A549 (cell line): ENCODE measurements at regions not wholly inside any gene's neighbourhood (a gene's known extent, or its start where the extent isn't known, plus 50 kb on each side); places are given as distances from the start of the nearest gene placed in this dataset.

Experiments used
- ATAC-seq, 2 experiments: fragments of 200-7000 bp in 1 of 2; fragments of >200 bp in 1 of 2; cut with Nextera tagmentation in 1 of 2; cut with Tn5 transposase in 1 of 2; 3 replicates each; pipeline versions ENCODE4 v1.8.0 to v1.9.1; 2018 to 2020; ENCODE audit warnings: mild to moderate bottlenecking in 1 of 2, moderate library complexity in 1 of 2
- CTCF ChIA-PET: fragments of 300-600 bp; sonication (Branson Sonifier 250); formaldehyde crosslinking; extraction: SDS; loops from one replicate; lab custom pipeline; 2021; ENCODE audit warnings: antibody characterized with exemption, inconsistent platforms; lab: Yijun Ruan, JAX
- POLR2A ChIA-PET: fragments of 350-600 bp; formaldehyde crosslinking; extraction: SDS; loops from one replicate; lab custom pipeline; 2021; ENCODE audit warnings: antibody characterized with exemption, inconsistent platforms; lab: Yijun Ruan, JAX
- DNase-seq, 2 experiments: peaks; one replicate each; pipeline versions ENCODE4 v3.0.0 to v3.0.0-alpha.2; 2011 to 2016; ENCODE audit warnings: low read depth in 1 of 2, low spot score in 1 of 2
- FAIRE-seq: peaks from 2 replicates; lab custom pipeline; 2011; peaks lifted over from hg19 to GRCh38; lab: Jason Lieb, UNC
- H3K27ac ChIP-seq, 2 experiments: fragments of >200 bp; sonication (Bioruptor Twin); formaldehyde crosslinking; 3 replicates each; pipeline ENCODE4 v1.5.1; 2016 to 2017
- H3K4me1 ChIP-seq: fragments of >200 bp; sonication (Bioruptor Twin); formaldehyde crosslinking; 3 replicates; pipeline ENCODE4 v1.6.1; 2016
- H3K4me2 ChIP-seq: fragments of >200 bp; sonication (Bioruptor Twin); formaldehyde crosslinking; 3 replicates; pipeline ENCODE4 v1.6.1; 2016
- H3K4me3 ChIP-seq: fragments of >200 bp; sonication (Bioruptor Twin); formaldehyde crosslinking; 3 replicates; pipeline ENCODE4 v1.5.1; 2016
- H3K9me3 ChIP-seq: fragments of >200 bp; sonication (Bioruptor Twin); formaldehyde crosslinking; 3 replicates; pipeline ENCODE4 v1.6.1; 2016
- BCL3 ChIP-seq: fragments of >200 bp; sonication (Bioruptor Twin); formaldehyde crosslinking; IDR thresholded peaks from 3 replicates; pipeline ENCODE4 v1.6.1; 2016
- BHLHE40 ChIP-seq: IDR thresholded peaks from 2 replicates; pipeline ENCODE4 v1.6.1; 2012; ENCODE audit warnings: low read depth, low read length, inconsistent platforms
- CBX8 ChIP-seq: fragments of 200-600 bp; sonication (generic); IDR thresholded peaks from 2 replicates; pipeline ENCODE4 v1.6.1; 2016
- CEBPB ChIP-seq, 2 experiments: fragments of >200 bp in 1 of 2; sonication (Bioruptor Twin) in 1 of 2; formaldehyde crosslinking in 1 of 2; IDR thresholded peaks; 2 replicates each; pipeline ENCODE4 v1.6.1; 2012 to 2016
- EHMT2 ChIP-seq: fragments of 200-600 bp; sonication (generic); IDR thresholded peaks from 2 replicates; pipeline ENCODE4 v1.6.1; 2016; ENCODE audit warnings: antibody characterized with exemption, low read depth, mild to moderate bottlenecking, moderate library complexity
- ELK1 ChIP-seq: fragments of 150-350 bp; IDR thresholded peaks from 2 replicates; pipeline ENCODE4 v1.6.1; 2014; ENCODE audit warnings: low read depth, mild to moderate bottlenecking, low read length
- ESRRA ChIP-seq: fragments of 150-350 bp; IDR thresholded peaks from 2 replicates; pipeline ENCODE4 v1.6.1; 2014; ENCODE audit warnings: mild to moderate bottlenecking, low read length, borderline replicate concordance
- FOSB ChIP-seq: fragments of 250-450 bp; sonication (Bioruptor Pico); IDR thresholded peaks from 2 replicates; pipeline ENCODE4 v1.5.0; 2020; ENCODE audit warnings: mild to moderate bottlenecking, moderate library complexity
- GATA3 ChIP-seq: IDR thresholded peaks from 2 replicates; pipeline ENCODE4 v1.6.1; 2012; ENCODE audit warnings: borderline replicate concordance
- HES2 ChIP-seq: fragments of >200 bp; sonication (Bioruptor Twin); formaldehyde crosslinking; IDR thresholded peaks from 2 replicates; pipeline ENCODE4 v1.6.1; 2016
- HEYL ChIP-seq: fragments of 250-450 bp; sonication (Bioruptor Pico); IDR thresholded peaks from 2 replicates; pipeline ENCODE4 v1.8.0; 2021; ENCODE audit warnings: mild to moderate bottlenecking, moderate library complexity
- MAFK ChIP-seq: fragments of 450-650 bp; IDR thresholded peaks from 2 replicates; pipeline ENCODE4 v1.6.1; 2014; ENCODE audit not compliant: partially characterized antibody
- MAZ ChIP-seq: fragments of 150-350 bp; IDR thresholded peaks from 2 replicates; pipeline ENCODE4 v1.6.1; 2014; ENCODE audit warnings: antibody characterized with exemption, low read depth, low read length, borderline replicate concordance
- MYC ChIP-seq: IDR thresholded peaks from 2 replicates; pipeline ENCODE4 v1.6.1; 2012; ENCODE audit warnings: mild to moderate bottlenecking, inconsistent platforms, low read length, improper control_type of control experiment, borderline replicate concordance
- NFE2L2 ChIP-seq: fragments of 150-350 bp; conservative IDR thresholded peaks from 2 replicates; pipeline ENCODE4 v1.6.1; 2014; ENCODE audit warnings: low read length
- NPAS2 ChIP-seq: fragments of 250-450 bp; sonication (Bioruptor Pico); IDR thresholded peaks from 2 replicates; pipeline ENCODE4 v1.8.0; 2022; ENCODE audit warnings: mild to moderate bottlenecking, moderate library complexity, borderline replicate concordance
- NR3C1 ChIP-seq: fragments of >200 bp; sonication (Bioruptor Twin); formaldehyde crosslinking; IDR thresholded peaks from 3 replicates; pipeline ENCODE4 v1.6.1; 2017
- POLR2AphosphoS2 ChIP-seq: conservative IDR thresholded peaks from 2 replicates; pipeline ENCODE4 v1.6.1; 2012; ENCODE audit warnings: low read length, improper control_type of control experiment, inconsistent platforms
- RAD21 ChIP-seq, 2 experiments: fragments of >200 bp in 1 of 2; sonication (Bioruptor Twin) in 1 of 2; formaldehyde crosslinking in 1 of 2; IDR thresholded peaks in 1 of 2; conservative IDR thresholded peaks in 1 of 2; 2 replicates in 1 of 2; 3 replicates in 1 of 2; pipeline ENCODE4 v1.6.1; 2012 to 2018; ENCODE audit warnings: inconsistent platforms in 1 of 2
- RCOR1 ChIP-seq: fragments of 150-350 bp; IDR thresholded peaks from 2 replicates; pipeline ENCODE4 v1.6.1; 2014; ENCODE audit warnings: antibody characterized with exemption, low read length, low read depth
- RNF2 ChIP-seq: fragments of 200-600 bp; sonication (generic); IDR thresholded peaks from 2 replicates; pipeline ENCODE4 v1.6.1; 2016; ENCODE audit warnings: low read depth, mild to moderate bottlenecking, antibody characterized with exemption, moderate library complexity, borderline replicate concordance
- ZC3H11A ChIP-seq: fragments of 450-650 bp; IDR thresholded peaks from 2 replicates; pipeline ENCODE4 v1.6.1; 2014; ENCODE audit warnings: antibody characterized with exemption, mild to moderate bottlenecking
- ZFP36 ChIP-seq: fragments of 450-650 bp; IDR thresholded peaks from 2 replicates; pipeline ENCODE4 v1.6.1; 2014; ENCODE audit warnings: borderline replicate concordance; ENCODE audit not compliant: partially characterized antibody
- ZNF302 ChIP-seq: fragments of 250-450 bp; sonication (Bioruptor Pico); IDR thresholded peaks from 2 replicates; pipeline ENCODE4 v1.9.0; 2021; ENCODE audit warnings: inconsistent platforms, mild to moderate bottlenecking, moderate library complexity
- WGBS: methylation state at CpG from one replicate; pipeline ENCODE4 v1.1.6; 2017; ENCODE audit errors: missing lambda C conversion rate; 5-methylcytosine and 5-hydroxymethylcytosine counted together

- ATAC-seq = no peak
- ChIA-PET POLR2A (no interaction called here), CTCF (interaction anchor here (1.4 kb wide), 1 partner anchor 13 kb away, joined by 4 read pairs; no protein-coding TSS in a partner anchor)
These were observed 392.8 kb downstream of the SEC23A start for GRCh38 chr14:38710196-38710595.

GRCh38 chr14:38705220-38705619, 397.8 kb downstream of the SEC23A start:
- FAIRE-seq = no peak
- CTCF ChIA-PET = no interaction called here
- Histone ChIP-seq H3K9me3 (no peaks in the 10 kb centered on the region), H3K4me3 (no peak overlapping the region), H3K4me2 (no peak overlapping the region), H3K27ac (no peak overlapping the region), H3K4me1 (no peaks in the 10 kb centered on the region)
- no peak for DNase-seq
- TF ChIP-seq ZFP36 = no peak
- no peak for TF ChIP-seq ELK1
- no peak for TF ChIP-seq CEBPB (IDR thresholded peaks at IDR 0.05)
- no peak for TF ChIP-seq BCL3
- no peak for TF ChIP-seq EHMT2
- no peak for TF ChIP-seq RCOR1
- no peak for TF ChIP-seq RNF2
- TF ChIP-seq ZC3H11A = no peak
- no peak for TF ChIP-seq MAZ
- no peak for TF ChIP-seq MAFK
- no peak for TF ChIP-seq POLR2AphosphoS2
- TF ChIP-seq FOSB = no peak
- TF ChIP-seq NPAS2 = no peak
- no peak for TF ChIP-seq NR3C1
- POLR2A ChIA-PET = no interaction called here
- ATAC-seq = no peak
- 71% methylated on average over 5 of the region's 5 CpGs for whole genome bisulfite sequencing

More at GRCh38 chr14:38710196-38710595, 392.8 kb downstream of the SEC23A start:
- FAIRE-seq (no peak), DNase-seq (no peak)
- Histone ChIP-seq H3K4me1 (no peaks in the 10 kb centered on the region), H3K27ac (no peak overlapping the region), H3K9me3 (no peaks in the 10 kb centered on the region), H3K4me3 (no peak overlapping the region), H3K4me2 (no peak overlapping the region)
- 46% methylated on average over 6 of the region's 6 CpGs for WGBS
- TF ChIP-seq ZFP36 = no peak
- no peak for TF ChIP-seq EHMT2
- TF ChIP-seq ZNF302 (CRISPR knock-in tag) = no peak
- TF ChIP-seq HES2 = no peak
- no peak for TF ChIP-seq MYC
- TF ChIP-seq NFE2L2 = no peak
- no peak for TF ChIP-seq HEYL (CRISPR knock-in tag)
- TF ChIP-seq CBX8 = no peak
- TF ChIP-seq BHLHE40 = no peak
- no peak for TF ChIP-seq NR3C1
- TF ChIP-seq POLR2AphosphoS2 = no peak
- no peak for TF ChIP-seq RAD21 (conservative IDR thresholded peaks at IDR 0.05 in 1 of 2, IDR thresholded peaks at IDR 0.05 in 1 of 2)
- TF ChIP-seq MAFK = no peak
- no peak for TF ChIP-seq RCOR1
- no peak for TF ChIP-seq GATA3

- DNase-seq (no peak), ATAC-seq (no peak), FAIRE-seq (no peak)
- Histone ChIP-seq H3K4me3 (no peak overlapping the region), H3K4me1 (no peaks in the 10 kb centered on the region), H3K27ac (no peak overlapping the region), H3K4me2 (no peak overlapping the region), H3K9me3 (no peaks in the 10 kb centered on the region)
- POLR2A ChIA-PET = no interaction called here
- WGBS = 86% methylated on average over 1 of the region's 1 CpG
- CTCF ChIA-PET = no interaction called here
- TF ChIP-seq CEBPB (IDR thresholded peaks at IDR 0.05) (no peak), ESRRA (no peak)
These were observed 398.8 kb downstream of the SEC23A start for GRCh38 chr14:38704220-38704619.
